Subcutaneous abdominal adipose tissue (tissue), 5 donors: ENCODE measurements at regions not wholly inside any gene's neighbourhood (a gene's known extent, or its start where the extent isn't known, plus 50 kb on each side); places are given as distances from the start of the nearest gene placed in this dataset.
"Not testable (repeated sequence)": the region's sequence is repeated elsewhere in the genome, so short reads cannot be mapped to it uniquely, and the experiment has no call there.

Source experiments
- H3K27ac ChIP-seq: one replicate; pipeline ENCODE4 v1.7.0; 2013; ENCODE audit warnings: low read depth, mild to moderate bottlenecking, inconsistent platforms, low read length, moderate library complexity
- H3K27me3 ChIP-seq, 5 donors: one replicate each; pipeline ENCODE4 v1.7.0; 2013; ENCODE audit warnings: low read length in 5 of 5, inconsistent platforms in 1 of 5; ENCODE audit not compliant: control insufficient read depth in 5 of 5, insufficient read depth in 4 of 5
- H3K36me3 ChIP-seq, 5 donors: one replicate each; pipeline ENCODE4 v1.7.0; 2013; ENCODE audit warnings: low read length in 5 of 5; ENCODE audit not compliant: control insufficient read depth in 5 of 5, insufficient read depth in 5 of 5
- H3K4me1 ChIP-seq, 5 donors: one replicate each; pipeline ENCODE4 v1.7.0; 2013; ENCODE audit warnings: low read length in 5 of 5, mild to moderate bottlenecking in 3 of 5, moderate library complexity in 1 of 5; ENCODE audit not compliant: control insufficient read depth in 5 of 5, insufficient read depth in 5 of 5
- H3K4me3 ChIP-seq, 5 donors: one replicate each; pipeline ENCODE4 v1.7.0; 2013; ENCODE audit warnings: low read length in 5 of 5, low read depth in 1 of 5
- H3K9ac ChIP-seq, 5 donors: one replicate each; pipeline ENCODE4 v1.7.0; 2013; ENCODE audit warnings: low read length in 5 of 5, mild to moderate bottlenecking in 4 of 5, moderate library complexity in 3 of 5
- H3K9me3 ChIP-seq, 5 donors: one replicate each; pipeline ENCODE4 v1.7.0; 2013; ENCODE audit warnings: low read length in 5 of 5; ENCODE audit not compliant: control insufficient read depth in 5 of 5
- donor health status: healthy.
- donor health status: healthy.
- donor health status: healthy.
- donor health status: healthy.
- donor health status: healthy.

DNA sequence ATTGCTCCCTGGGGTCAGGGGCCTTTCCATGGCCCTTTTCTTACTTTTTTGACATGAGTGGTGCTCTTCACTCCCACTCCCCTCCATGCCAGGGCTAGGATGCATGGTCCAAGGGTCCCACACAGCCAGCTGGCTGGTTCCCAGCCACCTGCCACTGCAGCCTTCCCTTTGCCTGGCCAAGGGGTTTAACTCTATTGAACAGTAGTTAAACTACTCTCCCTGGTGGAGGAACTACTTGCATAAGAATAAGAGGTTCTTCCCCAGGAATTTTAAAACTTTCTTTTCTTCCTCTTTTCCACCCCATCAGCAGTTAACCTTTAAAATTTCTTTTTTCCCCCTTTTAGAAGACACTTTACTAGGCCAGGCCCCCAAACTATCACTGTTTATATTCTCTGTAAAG lies 1532.8 kb upstream of the ACO1 start:
- H3K9ac ChIP-seq = no peak overlapping the region
- H3K27me3 ChIP-seq = no peaks in the 10 kb centered on the region
- H3K4me3 ChIP-seq = no peak overlapping the region
- H3K9me3 ChIP-seq = peaks cover 0 to 3% (median 0%) of the 10 kb centered on the region in 5 donors
- no peaks in the 10 kb centered on the region for H3K36me3 ChIP-seq
- H3K4me1 ChIP-seq = peaks cover 0 to 4% (median 0%) of the 10 kb centered on the region in 5 donors
- no peak overlapping the region for H3K27ac ChIP-seq

DNA sequence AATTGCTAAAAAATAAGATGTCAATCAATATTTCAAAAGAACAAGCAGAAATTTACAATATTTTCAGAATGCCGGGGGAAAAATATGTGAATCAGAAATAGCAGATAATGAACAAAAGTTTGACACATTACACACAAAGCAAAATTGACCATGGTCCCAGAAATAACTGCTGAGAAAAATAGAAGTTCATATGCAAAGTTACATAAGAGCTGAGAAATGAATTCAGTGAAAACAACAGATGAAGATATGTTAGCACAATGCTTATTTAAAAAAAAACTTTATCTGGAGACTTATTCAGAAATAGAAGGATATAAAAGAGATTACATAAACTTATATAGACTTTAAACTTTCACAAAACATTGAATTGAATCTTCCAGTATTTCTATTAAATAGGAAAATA lies 1483.7 kb upstream of the ACO1 start:
- Histone ChIP-seq H3K27ac (no peak overlapping the region), H3K27me3 (no peaks in the 10 kb centered on the region), H3K4me3 (no peak overlapping the region), H3K9me3 (no peaks in the 10 kb centered on the region), H3K4me1 (no peaks in the 10 kb centered on the region), H3K36me3 (no peaks in the 10 kb centered on the region), H3K9ac (no peak overlapping the region)

DNA sequence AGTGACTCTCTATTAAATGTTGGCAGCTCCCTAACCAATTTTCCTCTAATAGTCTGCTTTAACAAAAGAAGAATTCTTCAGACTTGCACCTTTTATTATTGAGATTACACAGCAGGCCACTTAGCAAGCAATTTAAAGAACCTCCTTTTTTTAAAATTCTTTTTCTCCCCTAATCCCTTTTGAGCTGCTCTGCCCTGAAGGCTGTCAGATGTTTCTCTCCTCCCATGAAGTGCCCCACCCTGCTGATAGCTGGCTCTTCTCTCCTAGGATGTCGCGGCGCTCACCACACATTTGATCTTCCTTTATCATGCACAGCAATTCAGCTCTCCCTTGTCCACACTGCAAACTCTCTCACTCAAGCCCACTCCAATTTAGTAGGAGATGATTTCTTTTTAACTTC lies 1471.1 kb upstream of the ACO1 start:
- H3K36me3 ChIP-seq = no peaks in the 10 kb centered on the region
- no peak overlapping the region for H3K4me3 ChIP-seq
- no peaks in the 10 kb centered on the region for H3K27me3 ChIP-seq
- H3K9me3 ChIP-seq = no peaks in the 10 kb centered on the region
- H3K4me1 ChIP-seq = no peaks in the 10 kb centered on the region
- H3K9ac ChIP-seq = no peak overlapping the region
- no peak overlapping the region for H3K27ac ChIP-seq

DNA sequence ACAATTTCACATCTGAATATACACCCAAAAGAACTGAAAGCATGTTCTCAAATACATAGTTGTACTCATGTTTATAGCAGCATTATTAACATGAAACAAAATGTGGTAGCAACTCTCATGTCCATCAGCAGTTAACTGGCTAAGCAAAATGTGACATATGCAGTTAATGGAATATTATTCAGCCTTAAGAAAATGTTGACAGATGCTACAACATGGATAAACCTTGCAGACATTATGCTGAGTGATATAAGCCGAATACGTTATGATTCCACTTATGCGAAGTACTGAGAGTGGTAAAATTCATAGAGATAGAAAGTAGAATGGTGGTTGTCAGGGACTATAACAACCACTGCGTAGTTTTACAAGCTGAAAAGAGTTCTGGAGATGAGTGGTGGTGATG lies 1469.0 kb upstream of the ACO1 start:
- H3K27me3 ChIP-seq = no peaks in the 10 kb centered on the region
- H3K4me3 ChIP-seq = no peak overlapping the region
- H3K27ac ChIP-seq = no peak overlapping the region
- no peak overlapping the region for H3K9ac ChIP-seq
- H3K36me3 ChIP-seq = no peaks in the 10 kb centered on the region
- H3K9me3 ChIP-seq = no peaks in the 10 kb centered on the region
- no peaks in the 10 kb centered on the region for H3K4me1 ChIP-seq

DNA sequence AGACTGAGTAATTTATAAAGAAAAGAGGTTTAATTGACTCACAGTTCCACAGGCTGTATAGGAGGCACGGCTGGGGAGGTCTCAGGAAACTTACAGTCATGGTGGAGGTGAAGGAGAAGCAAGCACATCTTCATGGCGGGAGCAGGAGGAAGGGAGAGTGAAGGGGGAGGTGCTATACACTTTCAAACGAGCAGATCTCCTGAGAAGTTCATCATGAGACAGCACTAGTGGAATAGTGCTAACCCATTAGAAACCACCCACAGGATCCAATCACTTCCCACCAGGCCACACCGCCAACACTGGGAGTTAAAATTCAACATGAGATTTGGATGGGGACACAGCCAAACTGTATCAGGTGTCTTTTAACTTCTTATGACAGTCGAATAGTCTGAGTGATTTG lies 1459.3 kb upstream of the ACO1 start:
- Histone ChIP-seq H3K9me3 (no peaks in the 10 kb centered on the region), H3K4me3 (no peak overlapping the region), H3K9ac (no peak overlapping the region)

DNA sequence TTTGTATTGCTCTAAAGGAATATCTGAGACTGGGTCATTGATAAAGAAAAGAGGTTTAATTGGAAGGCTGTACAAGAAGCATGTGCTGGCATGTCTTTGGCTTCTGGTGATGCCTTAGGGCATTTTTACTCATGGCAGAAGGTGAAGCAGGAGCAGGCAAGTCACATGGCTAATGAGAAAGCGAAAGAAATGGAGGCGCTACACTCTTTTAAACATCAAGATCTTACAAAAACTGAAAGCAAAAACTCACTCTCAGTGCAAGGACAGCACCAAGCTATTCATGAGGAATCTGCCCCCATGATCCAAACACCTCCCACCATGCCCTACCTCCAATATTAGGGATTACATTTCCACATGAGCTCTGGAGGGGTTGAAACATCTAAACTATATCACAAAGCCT lies 1458.8 kb upstream of the ACO1 start:
- Histone ChIP-seq H3K27ac (no peak overlapping the region), H3K4me1 (no peaks in the 10 kb centered on the region), H3K9ac (no peak overlapping the region), H3K27me3 (no peaks in the 10 kb centered on the region), H3K9me3 (no peaks in the 10 kb centered on the region), H3K36me3 (no peaks in the 10 kb centered on the region), H3K4me3 (no peak overlapping the region)

More for the DNA sequence above, 1459.3 kb upstream of the ACO1 start:
- Histone ChIP-seq H3K36me3 (no peaks in the 10 kb centered on the region), H3K27me3 (no peaks in the 10 kb centered on the region), H3K4me1 (no peaks in the 10 kb centered on the region), H3K27ac (no peak overlapping the region)

DNA sequence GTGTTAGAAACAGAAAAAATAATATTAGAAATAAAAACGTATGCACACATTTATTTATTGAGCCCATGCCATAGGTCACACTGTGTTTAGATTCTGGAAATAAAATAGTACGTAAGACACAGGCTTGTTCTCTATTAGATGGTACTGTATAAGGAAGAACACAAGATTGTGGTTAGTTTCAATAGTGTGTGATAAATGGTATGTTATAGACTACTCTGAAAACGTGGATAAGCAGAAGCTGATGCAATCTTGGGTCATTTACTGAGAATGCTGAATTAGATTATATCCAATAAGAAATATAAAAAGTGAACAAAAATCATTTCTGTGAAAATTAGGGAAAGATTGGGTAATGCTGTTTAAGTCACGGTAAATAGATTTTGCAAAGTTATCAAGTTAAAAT lies 1456.4 kb upstream of the ACO1 start:
- Histone ChIP-seq H3K4me1 (no peaks in the 10 kb centered on the region), H3K9me3 (no peaks in the 10 kb centered on the region), H3K9ac (no peak overlapping the region), H3K36me3 (no peaks in the 10 kb centered on the region), H3K27ac (no peak overlapping the region), H3K4me3 (no peak overlapping the region), H3K27me3 (no peaks in the 10 kb centered on the region)

DNA sequence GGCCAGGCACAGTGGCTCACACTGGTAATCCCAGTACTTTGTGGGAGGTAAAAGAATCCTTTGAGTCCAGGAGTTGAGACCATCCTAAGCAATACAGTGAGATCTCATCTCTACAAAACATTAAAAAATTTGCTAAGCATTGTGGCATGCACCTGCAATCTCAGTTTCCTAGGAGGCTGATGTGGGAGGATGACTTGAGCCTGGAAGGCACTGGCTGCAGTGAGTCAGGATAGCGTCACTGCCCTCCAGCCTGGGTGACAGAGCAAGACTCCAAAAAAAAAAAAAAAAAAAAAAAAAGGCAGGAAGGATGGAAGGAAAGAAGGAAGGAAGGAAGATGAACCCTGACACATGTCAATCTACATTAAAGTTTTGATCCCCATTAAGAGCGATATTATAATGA lies 1452.2 kb upstream of the ACO1 start:
- H3K9me3 ChIP-seq = no peaks in the 10 kb centered on the region
- no peaks in the 10 kb centered on the region for H3K27me3 ChIP-seq
- no peaks in the 10 kb centered on the region for H3K36me3 ChIP-seq
- H3K27ac ChIP-seq = no peak overlapping the region
- H3K4me3 ChIP-seq = no peak overlapping the region
- H3K4me1 ChIP-seq = no peaks in the 10 kb centered on the region
- H3K9ac ChIP-seq = no peak overlapping the region

DNA sequence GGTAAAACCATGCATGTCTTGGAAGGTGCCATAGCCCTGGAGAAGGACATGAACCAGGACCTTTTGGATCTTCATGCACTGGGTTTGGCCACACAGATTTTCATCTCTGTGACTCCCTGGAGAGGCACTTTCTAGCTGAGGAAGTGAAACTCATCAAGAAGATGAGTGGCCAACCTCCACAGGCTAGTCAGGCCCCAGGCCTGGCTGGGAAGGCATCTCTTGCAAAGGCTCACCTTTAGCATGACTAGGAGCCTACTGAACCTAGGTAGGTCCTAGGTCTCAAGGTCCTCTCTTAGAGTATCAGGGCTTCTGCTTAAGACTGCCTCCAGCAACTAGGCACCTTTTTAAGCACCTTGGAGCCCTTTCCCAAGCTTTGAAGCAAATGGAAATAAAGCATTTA lies 1448.7 kb upstream of the ACO1 start:
- Histone ChIP-seq H3K9ac (no peak overlapping the region), H3K4me1 (no peaks in the 10 kb centered on the region), H3K36me3 (no peaks in the 10 kb centered on the region), H3K4me3 (no peak overlapping the region), H3K27ac (no peak overlapping the region), H3K9me3 (no peaks in the 10 kb centered on the region), H3K27me3 (no peaks in the 10 kb centered on the region)

DNA sequence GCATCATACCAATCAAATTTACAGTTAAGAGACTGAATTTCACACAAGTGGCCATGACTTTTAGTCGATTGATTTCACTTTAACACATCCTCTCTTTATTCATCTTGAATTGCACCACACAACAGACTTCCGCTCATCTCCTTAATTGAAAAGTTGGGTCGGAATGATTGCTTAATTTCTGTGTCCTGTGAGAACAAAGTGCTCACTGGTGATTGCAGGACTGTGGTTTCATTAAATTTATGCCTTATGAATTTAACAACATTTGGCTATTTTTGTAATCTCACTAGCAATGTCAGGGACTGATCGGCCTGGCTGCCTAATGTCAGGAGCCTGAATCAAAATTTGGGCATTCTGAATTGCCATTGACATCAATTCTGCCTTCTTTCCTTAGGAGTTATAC lies 1447.3 kb upstream of the ACO1 start:
- Histone ChIP-seq H3K27me3 (no peaks in the 10 kb centered on the region), H3K36me3 (no peaks in the 10 kb centered on the region), H3K9ac (no peak overlapping the region), H3K4me3 (no peak overlapping the region), H3K9me3 (no peaks in the 10 kb centered on the region), H3K27ac (no peak overlapping the region), H3K4me1 (no peaks in the 10 kb centered on the region)

DNA sequence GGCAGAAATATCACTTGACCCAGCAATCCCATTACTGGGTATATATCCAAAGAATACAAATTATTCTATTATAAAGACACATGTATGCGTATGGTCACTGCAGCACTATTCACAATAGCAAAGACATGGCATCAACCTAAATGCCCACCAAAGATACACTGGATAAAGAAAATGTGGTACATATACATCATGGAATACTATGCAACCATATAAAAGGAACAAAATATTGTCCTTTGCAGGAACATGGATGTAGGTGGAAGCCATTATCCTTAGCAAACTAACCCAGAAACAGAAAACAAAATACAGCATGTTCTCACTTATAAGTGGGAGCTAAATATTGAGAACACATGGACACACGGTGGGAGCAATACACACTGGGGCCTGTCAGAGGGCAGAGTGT lies 1441.6 kb upstream of the ACO1 start:
- not testable (repeated sequence) for H3K4me3 ChIP-seq, H3K27me3 ChIP-seq, H3K4me1 ChIP-seq, H3K9me3 ChIP-seq, H3K9ac ChIP-seq, H3K27ac ChIP-seq, H3K36me3 ChIP-seq
